ENCODE measurements at regions not wholly inside any gene's neighbourhood (a gene's known extent, or its start where the extent isn't known, plus 50 kb on each side); places are given as distances from the start of the nearest gene placed in this dataset.

GRCh38 chr20:39129523-39129922, 167.4 kb downstream of the DHX35 start:
- Mint-ChIP-seq H3K36me3 (no peaks in the 10 kb centered on the region), H3K27ac (no peak overlapping the region), H3K4me1 (peaks cover 0 to 3% (median 0%) of the 10 kb centered on the region in 7 donors), H3K9me3 (peaks cover 0 to 9% (median 3%) of the 10 kb centered on the region in 11 donors), H3K4me3 (no peak overlapping the region), H3K27me3 (peaks cover 0 to 15% (median 9%) of the 10 kb centered on the region in 5 donors)
- ATAC-seq (no peak), DNase-seq (no peak)
- intact Hi-C loops (cut with micrococcal nuclease) = no loop called here
- H3K4me3 ChIP-seq (ENCODE audit: low read length) = no peak overlapping the region
- POLR2A ChIA-PET = no interaction called here
- no peaks in the 10 kb centered on the region for H3K36me3 ChIP-seq (ENCODE audit: control insufficient read depth in 2 of 3, insufficient read depth in 3 of 3, low read length in 3 of 3)
- CTCF ChIA-PET = no interaction called here
- no peaks in the 10 kb centered on the region for H3K27me3 ChIP-seq (ENCODE audit: control insufficient read depth in 2 of 2, insufficient read depth in 2 of 2, low read length in 2 of 2)
- H3K27ac ChIP-seq (ENCODE audit: low read depth, low read length) = no peak overlapping the region
- no peaks in the 10 kb centered on the region for H3K4me1 ChIP-seq (ENCODE audit: control insufficient read depth in 2 of 2, insufficient read depth in 2 of 2, low read length in 2 of 2)
- no peaks in the 10 kb centered on the region for H3K9me3 ChIP-seq (ENCODE audit: control insufficient read depth in 2 of 3, low read length in 3 of 3)

- ATAC-seq (no peak), DNase-seq (no peak)
- Histone ChIP-seq H3K36me3 (ENCODE audit: control insufficient read depth in 2 of 3, insufficient read depth in 3 of 3, low read length in 3 of 3) (no peaks in the 10 kb centered on the region), H3K27me3 (ENCODE audit: control insufficient read depth in 2 of 2, insufficient read depth in 2 of 2, low read length in 2 of 2) (no peaks in the 10 kb centered on the region), H3K4me1 (ENCODE audit: control insufficient read depth in 2 of 2, insufficient read depth in 2 of 2, low read length in 2 of 2) (no peaks in the 10 kb centered on the region), H3K9me3 (ENCODE audit: control insufficient read depth in 2 of 3, low read length in 3 of 3) (no peaks in the 10 kb centered on the region), H3K27ac (ENCODE audit: low read depth, low read length) (no peak overlapping the region), H3K4me3 (ENCODE audit: low read length) (no peak overlapping the region)
- H3K4me3 Mint-ChIP-seq = no peak overlapping the region
- no peaks in the 10 kb centered on the region for H3K36me3 Mint-ChIP-seq
- ChIA-PET CTCF (interaction anchor here (1.1 kb wide), 1 partner anchor 75 kb away, joined by 3 read pairs; no protein-coding TSS in a partner anchor), POLR2A (no interaction called here)
- peaks cover 0 to 9% (median 3%) of the 10 kb centered on the region in 11 donors for H3K9me3 Mint-ChIP-seq
- no peak overlapping the region for H3K27ac Mint-ChIP-seq
- intact Hi-C loops (cut with micrococcal nuclease) = no loop called here
- H3K4me1 Mint-ChIP-seq = no peaks in the 10 kb centered on the region
- H3K27me3 Mint-ChIP-seq = peaks cover 3 to 55% (median 28%) of the 10 kb centered on the region in 5 donors
Observed at GRCh38 chr20:39124064-39124463, 161.9 kb downstream of the DHX35 start.

GRCh38 chr20:39123185-39123557, 161.0 kb downstream of the DHX35 start:
- Mint-ChIP-seq H3K27ac (no peak overlapping the region), H3K4me1 (no peaks in the 10 kb centered on the region), H3K36me3 (no peaks in the 10 kb centered on the region), H3K9me3 (peaks cover 0 to 9% (median 3%) of the 10 kb centered on the region in 11 donors), H3K4me3 (no peak overlapping the region), H3K27me3 (peaks cover 4 to 60% (median 28%) of the 10 kb centered on the region in 5 donors)
- H3K27ac ChIP-seq (ENCODE audit: low read depth, low read length) = no peak overlapping the region
- no peaks in the 10 kb centered on the region for H3K4me1 ChIP-seq (ENCODE audit: control insufficient read depth in 2 of 2, insufficient read depth in 2 of 2, low read length in 2 of 2)
- intact Hi-C loops (cut with micrococcal nuclease) = no loop called here
- ATAC-seq (no peak), DNase-seq (no peak)
- ChIA-PET CTCF (interaction anchor here (1.1 kb wide), 1 partner anchor 74 kb away, joined by 3 read pairs; no protein-coding TSS in a partner anchor), POLR2A (no interaction called here)
- H3K36me3 ChIP-seq (ENCODE audit: control insufficient read depth in 2 of 3, insufficient read depth in 3 of 3, low read length in 3 of 3) = no peaks in the 10 kb centered on the region
- H3K27me3 ChIP-seq (ENCODE audit: control insufficient read depth in 2 of 2, insufficient read depth in 2 of 2, low read length in 2 of 2) = no peaks in the 10 kb centered on the region
- no peaks in the 10 kb centered on the region for H3K9me3 ChIP-seq (ENCODE audit: control insufficient read depth in 2 of 3, low read length in 3 of 3)
- H3K4me3 ChIP-seq (ENCODE audit: low read length) = no peak overlapping the region

- no peaks in the 10 kb centered on the region for H3K36me3 ChIP-seq (ENCODE audit: control insufficient read depth in 2 of 3, insufficient read depth in 3 of 3, low read length in 3 of 3)
- Mint-ChIP-seq H3K27ac (no peak overlapping the region), H3K27me3 (peaks cover 10 to 74% (median 37%) of the 10 kb centered on the region in 5 donors), H3K4me3 (no peak overlapping the region), H3K36me3 (no peaks in the 10 kb centered on the region), H3K4me1 (no peaks in the 10 kb centered on the region), H3K9me3 (peaks cover 0 to 3% (median 0%) of the 10 kb centered on the region in 11 donors)
- no peaks in the 10 kb centered on the region for H3K27me3 ChIP-seq (ENCODE audit: control insufficient read depth in 2 of 2, insufficient read depth in 2 of 2, low read length in 2 of 2)
- POLR2A ChIA-PET = no interaction called here
- no peak overlapping the region for H3K4me3 ChIP-seq (ENCODE audit: low read length)
- intact Hi-C loops (cut with micrococcal nuclease) = no loop called here
- H3K27ac ChIP-seq (ENCODE audit: low read depth, low read length) = no peak overlapping the region
- ATAC-seq (no peak), DNase-seq (no peak)
- CTCF ChIA-PET = no interaction called here
- no peaks in the 10 kb centered on the region for H3K9me3 ChIP-seq (ENCODE audit: control insufficient read depth in 2 of 3, low read length in 3 of 3)
- H3K4me1 ChIP-seq (ENCODE audit: control insufficient read depth in 2 of 2, insufficient read depth in 2 of 2, low read length in 2 of 2) = no peaks in the 10 kb centered on the region
Observed at GRCh38 chr20:39117491-39117890, 155.3 kb downstream of the DHX35 start.

- no peaks in the 10 kb centered on the region for H3K4me1 Mint-ChIP-seq
- DNase-seq (no peak), ATAC-seq (no peak)
- H3K4me3 ChIP-seq (ENCODE audit: low read length) = no peak overlapping the region
- no peaks in the 10 kb centered on the region for H3K4me1 ChIP-seq (ENCODE audit: control insufficient read depth in 2 of 2, insufficient read depth in 2 of 2, low read length in 2 of 2)
- no peaks in the 10 kb centered on the region for H3K36me3 ChIP-seq (ENCODE audit: control insufficient read depth in 2 of 3, insufficient read depth in 3 of 3, low read length in 3 of 3)
- CTCF ChIA-PET = interaction anchor here (0.7 kb wide), 1 partner anchor 34 kb away, joined by 3 read pairs; no protein-coding TSS in a partner anchor
- POLR2A ChIA-PET = no interaction called here
- H3K9me3 ChIP-seq (ENCODE audit: control insufficient read depth in 2 of 3, low read length in 3 of 3) = no peaks in the 10 kb centered on the region
- no peak overlapping the region for H3K4me3 Mint-ChIP-seq
- H3K27me3 ChIP-seq (ENCODE audit: control insufficient read depth in 2 of 2, insufficient read depth in 2 of 2, low read length in 2 of 2) = no peaks in the 10 kb centered on the region
- peaks cover 20 to 74% (median 43%) of the 10 kb centered on the region in 5 donors for H3K27me3 Mint-ChIP-seq
- no peak overlapping the region for H3K27ac Mint-ChIP-seq
- no peaks in the 10 kb centered on the region for H3K36me3 Mint-ChIP-seq
- peaks cover 0 to 3% (median 0%) of the 10 kb centered on the region in 11 donors for H3K9me3 Mint-ChIP-seq
- H3K27ac ChIP-seq (ENCODE audit: low read depth, low read length) = no peak overlapping the region
- intact Hi-C loops (cut with micrococcal nuclease) = no loop called here
Observed at GRCh38 chr20:39116020-39116419, 153.9 kb downstream of the DHX35 start.

- POLR2A ChIA-PET = no interaction called here
- intact Hi-C loops (cut with micrococcal nuclease) = no loop called here
Observed at GRCh38 chr20:39112178-39112743, 150.1 kb downstream of the DHX35 start.

More at GRCh38 chr20:39112178-39112743, 150.1 kb downstream of the DHX35 start:
- Histone ChIP-seq H3K36me3 (ENCODE audit: control insufficient read depth in 2 of 3, insufficient read depth in 3 of 3, low read length in 3 of 3) (no peaks in the 10 kb centered on the region), H3K27ac (ENCODE audit: low read depth, low read length) (no peak overlapping the region), H3K4me3 (ENCODE audit: low read length) (no peak overlapping the region), H3K9me3 (ENCODE audit: control insufficient read depth in 2 of 3, low read length in 3 of 3) (no peaks in the 10 kb centered on the region), H3K27me3 (ENCODE audit: control insufficient read depth in 2 of 2, insufficient read depth in 2 of 2, low read length in 2 of 2) (no peaks in the 10 kb centered on the region), H3K4me1 (ENCODE audit: control insufficient read depth in 2 of 2, insufficient read depth in 2 of 2, low read length in 2 of 2) (no peaks in the 10 kb centered on the region)
- DNase-seq (no peak), ATAC-seq (no peak)
- no peak overlapping the region for H3K27ac Mint-ChIP-seq
- H3K36me3 Mint-ChIP-seq = no peaks in the 10 kb centered on the region
- H3K4me1 Mint-ChIP-seq = peaks cover 0 to 2% (median 0%) of the 10 kb centered on the region in 7 donors
- H3K9me3 Mint-ChIP-seq = peaks cover 0 to 3% (median 0%) of the 10 kb centered on the region in 11 donors
- CTCF ChIA-PET = no interaction called here
- H3K4me3 Mint-ChIP-seq = no peak overlapping the region
- H3K27me3 Mint-ChIP-seq = peaks cover 29 to 74% (median 51%) of the 10 kb centered on the region in 5 donors

All from naive thymus-derived CD4-positive, alpha-beta T cell (primary cell).